ENCODE measurements at regions not wholly inside any gene's neighbourhood (a gene's known extent, or its start where the extent isn't known, plus 50 kb on each side); places are given as distances from the start of the nearest gene placed in this dataset.

- TF ChIP-seq POLR2AphosphoS5 (IDR thresholded peaks at IDR 0.05) (no peak), CTCF (IDR thresholded peaks at IDR 0.05) (no peak), POLR2A (IDR thresholded peaks at IDR 0.05) (no peak)
Observed at GRCh38 chr3:27535809-27536392, 51.7 kb upstream of the SLC4A7 start.
